Retina (tissue), 1 donor: ENCODE measurements at regions not wholly inside any gene's neighbourhood (a gene's known extent, or its start where the extent isn't known, plus 50 kb on each side); places are given as distances from the start of the nearest gene placed in this dataset.

Experiments used
- DNase-seq: peaks from one replicate; pipeline ENCODE4 v3.0.0-alpha.2; 2016

DNA sequence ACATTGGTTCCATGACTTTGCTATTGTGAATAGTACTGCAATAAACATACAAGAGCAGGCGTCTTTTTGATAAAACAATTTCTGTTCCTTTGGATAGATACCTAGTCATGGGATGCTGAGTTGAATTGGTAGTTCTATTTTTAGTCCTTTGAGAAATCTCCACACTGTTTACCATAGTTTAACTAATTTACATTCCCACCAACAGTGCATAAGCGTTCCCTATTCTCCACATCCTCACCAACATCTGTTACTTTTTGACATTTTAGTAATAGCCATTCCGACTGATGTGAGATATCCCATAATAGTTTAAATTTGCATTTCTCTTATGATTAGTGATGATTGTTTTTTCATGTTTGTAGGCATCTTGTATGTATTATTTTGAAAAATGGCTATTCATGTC lies 707.0 kb downstream of the SORCS1 start:
- DNase-seq, result no peak

DNA sequence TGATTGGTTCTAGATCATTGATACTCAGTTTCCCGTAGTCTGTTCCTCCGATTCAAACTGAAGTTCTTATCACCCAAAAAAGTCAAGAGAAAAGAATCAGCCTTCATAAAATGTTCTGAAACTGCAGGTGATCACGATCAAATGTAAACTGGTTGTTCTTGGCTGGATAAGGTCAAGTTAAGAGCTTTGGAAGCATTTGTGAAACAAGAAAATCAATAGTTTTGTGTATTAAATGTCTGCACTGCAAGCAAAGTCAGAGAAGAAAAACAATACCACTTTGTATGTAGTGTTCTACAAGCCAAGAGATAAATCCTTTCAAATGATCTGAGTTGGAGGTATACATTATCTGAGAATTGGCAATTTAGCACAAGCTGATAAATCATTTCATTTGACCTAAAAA lies 710.3 kb downstream of the SORCS1 start:
- no peak for DNase-seq

DNA sequence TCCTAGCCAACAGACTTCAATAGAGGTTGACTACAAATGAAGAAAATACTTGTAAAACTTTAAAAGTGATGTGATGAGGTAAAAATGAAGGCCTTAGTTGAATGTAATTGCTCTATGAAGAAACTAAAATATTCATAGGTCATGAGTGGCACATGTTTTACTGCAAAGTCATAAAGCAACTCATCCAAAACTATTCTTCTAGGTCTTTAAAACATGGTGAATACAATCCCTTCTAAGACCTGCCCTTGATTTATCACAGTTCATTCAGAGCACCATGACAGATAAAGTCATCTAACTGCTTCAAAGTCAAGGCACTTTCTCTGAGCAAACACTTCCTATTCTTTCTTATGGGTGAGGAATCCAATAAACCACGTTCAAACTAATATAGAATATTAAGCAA lies 713.5 kb downstream of the SORCS1 start:
- DNase-seq, result no peak

DNA sequence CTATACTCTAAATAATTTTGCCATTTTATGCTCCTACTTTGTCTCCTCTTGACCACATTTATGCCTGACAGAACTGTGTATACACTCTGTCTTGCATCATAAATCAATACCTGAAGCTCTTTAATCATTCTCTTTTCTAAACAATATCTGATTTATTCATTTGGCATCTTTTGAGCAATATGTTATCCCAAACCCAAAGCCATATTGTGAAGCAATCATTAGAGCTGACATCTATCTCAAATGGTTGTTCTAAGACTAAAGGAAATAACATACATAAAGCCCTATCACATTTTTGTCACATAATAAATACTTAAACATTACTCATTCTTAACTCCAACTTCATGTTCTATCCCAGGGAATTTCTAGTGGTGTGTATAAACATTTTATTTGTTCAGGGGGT lies 717.6 kb downstream of the SORCS1 start:
- no peak for DNase-seq

DNA sequence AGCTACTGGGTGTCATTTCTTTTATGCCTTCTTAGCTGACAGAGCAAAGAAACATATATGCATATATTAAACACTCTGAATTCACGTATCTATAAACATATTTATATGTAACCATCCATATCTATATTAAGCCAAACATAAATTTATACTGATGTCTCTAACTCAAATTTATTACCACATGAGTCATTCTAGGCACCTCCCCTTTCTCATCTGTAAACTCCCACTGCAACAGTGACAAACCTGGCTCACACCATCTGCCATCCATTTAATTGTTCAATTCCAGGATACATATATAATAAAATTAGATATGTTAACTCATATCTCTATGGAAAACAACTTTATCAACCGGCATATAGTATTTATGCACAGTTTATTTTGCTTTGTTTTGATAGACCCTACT lies 722.3 kb downstream of the SORCS1 start:
- no peak for DNase-seq

DNA sequence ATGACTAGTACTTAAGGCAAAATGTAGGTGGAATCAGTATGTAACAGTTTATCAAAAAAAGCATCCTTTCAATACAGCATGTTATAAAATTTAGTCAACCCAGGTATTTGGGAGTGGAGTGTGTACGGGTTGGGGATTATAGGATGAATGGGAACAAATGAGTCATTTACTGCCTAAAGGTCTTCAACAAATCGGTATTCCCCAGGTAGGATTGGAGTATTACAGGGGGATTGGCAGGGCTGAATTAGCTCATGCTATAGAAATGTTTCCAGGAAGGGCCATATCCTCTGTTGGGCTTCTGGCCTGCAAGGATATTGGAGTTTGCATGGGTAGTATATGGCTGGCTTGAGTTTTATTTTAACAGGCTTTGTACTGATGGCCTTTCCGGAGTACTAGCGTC lies 723.7 kb downstream of the SORCS1 start:
- no peak for DNase-seq

DNA sequence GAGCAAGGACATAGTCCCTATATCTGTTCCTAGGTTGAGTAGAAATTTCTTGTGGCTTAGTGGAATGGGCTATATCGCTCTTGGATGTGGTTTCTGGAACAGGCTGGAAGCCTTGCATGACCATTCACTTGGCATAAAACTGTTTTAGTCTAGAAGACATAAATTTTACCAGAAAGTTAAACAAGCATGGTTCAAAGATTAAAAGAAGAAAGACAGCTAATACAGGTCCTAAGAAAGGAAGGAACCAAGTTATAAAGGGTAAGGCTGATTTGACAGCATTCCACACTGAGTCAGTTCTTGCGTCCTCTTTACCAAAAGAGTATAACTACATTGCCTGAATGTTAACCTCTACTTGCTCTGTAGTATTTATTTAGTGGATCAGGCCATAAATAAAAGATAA lies 724.2 kb downstream of the SORCS1 start:
- no peak for DNase-seq

DNA sequence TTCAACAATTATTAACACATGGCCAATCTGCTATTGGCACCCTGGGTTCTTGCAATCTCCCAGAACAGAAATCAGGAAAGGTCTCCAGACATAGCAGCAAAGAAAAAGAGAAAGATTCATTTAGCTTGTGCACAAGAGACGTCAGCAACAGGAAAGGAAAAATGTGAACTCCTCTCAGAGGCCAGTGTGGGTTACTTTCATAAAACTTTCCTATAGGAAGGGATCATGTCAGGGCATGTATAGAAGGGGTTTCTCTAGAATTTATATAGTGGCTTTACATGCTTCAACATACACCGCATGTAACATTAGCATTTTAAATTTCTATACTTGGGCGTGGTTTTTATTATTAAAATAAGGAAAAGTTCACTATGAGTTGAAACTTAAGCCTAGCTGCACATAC lies 725.1 kb downstream of the SORCS1 start:
- DNase-seq, result no peak

- DNase-seq, result no peak
Measured at GRCh38 chr10:106438386-106438785, 726.1 kb downstream of the SORCS1 start.

DNA sequence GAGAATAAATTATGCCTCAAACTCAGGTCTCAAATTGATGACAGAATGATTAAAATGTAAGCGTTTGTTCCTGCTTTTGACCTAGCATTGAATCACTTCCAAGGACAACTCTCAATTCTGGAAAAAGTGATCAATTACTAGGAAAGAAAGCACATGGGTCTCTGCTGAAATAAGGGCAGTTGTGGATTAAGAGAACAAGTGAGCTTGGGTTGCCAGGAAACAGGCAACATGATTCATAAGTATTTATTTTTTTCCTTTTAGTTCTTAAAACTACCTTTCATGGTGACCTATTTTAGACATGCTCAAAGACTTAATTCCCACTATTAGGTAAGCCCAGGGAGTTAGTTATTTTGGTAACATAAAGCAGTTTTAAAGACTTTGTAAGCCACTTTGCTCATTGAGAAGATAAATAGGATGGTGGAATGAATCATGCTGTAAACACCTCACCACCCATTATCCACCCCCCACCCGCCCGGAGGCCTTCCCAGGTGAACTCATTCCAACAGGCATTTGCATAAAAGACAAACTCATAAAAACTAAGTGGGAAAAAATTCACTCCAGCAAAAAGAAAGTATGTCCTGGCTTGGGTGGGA lies 728.3 kb downstream of the SORCS1 start:
- DNase-seq, result no peak

- DNase-seq, result no peak
Measured at GRCh38 chr10:106435081-106435480, 729.4 kb downstream of the SORCS1 start.

DNA sequence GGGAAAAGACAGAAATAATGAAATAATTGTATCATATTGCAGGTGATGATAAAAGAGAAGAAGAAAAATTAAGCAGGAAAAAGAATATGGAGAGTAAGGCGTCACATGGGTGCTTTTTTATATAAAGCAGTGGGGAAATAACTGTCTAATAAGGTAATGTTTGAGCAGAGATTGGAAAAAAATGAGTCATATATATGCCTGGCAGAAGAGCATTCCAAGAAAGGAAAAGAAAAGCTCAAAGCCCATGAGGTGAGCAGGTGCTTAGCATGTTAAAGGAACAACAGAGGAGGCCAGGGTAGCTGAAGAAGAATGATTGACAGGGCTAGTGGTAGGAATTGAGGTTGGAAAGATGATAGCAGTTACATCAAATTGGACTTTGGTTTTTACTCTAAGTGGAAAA lies 739.5 kb downstream of the SORCS1 start:
- DNase-seq, result no peak

- no peak for DNase-seq
Measured at GRCh38 chr10:106424054-106424453, 740.5 kb downstream of the SORCS1 start.

DNA sequence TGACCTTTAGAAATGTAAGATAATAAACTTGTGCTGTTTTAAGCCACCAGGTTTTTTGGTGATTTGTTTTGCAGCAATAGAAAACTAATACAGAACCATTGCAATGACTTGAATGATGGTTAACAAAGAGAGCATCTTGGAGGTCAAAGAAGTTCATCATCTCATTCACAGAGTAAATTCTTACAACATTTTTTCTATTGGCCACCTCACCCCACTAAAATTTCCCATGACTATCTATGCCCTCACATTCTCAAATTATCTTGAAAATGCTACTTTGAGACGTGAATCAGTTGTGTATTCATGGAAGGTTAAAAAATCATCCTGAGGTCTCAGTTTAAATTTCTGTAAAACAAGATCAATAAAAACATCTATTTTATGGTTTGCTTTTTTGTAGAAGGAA lies 754.2 kb downstream of the SORCS1 start:
- DNase-seq, result no peak

DNA sequence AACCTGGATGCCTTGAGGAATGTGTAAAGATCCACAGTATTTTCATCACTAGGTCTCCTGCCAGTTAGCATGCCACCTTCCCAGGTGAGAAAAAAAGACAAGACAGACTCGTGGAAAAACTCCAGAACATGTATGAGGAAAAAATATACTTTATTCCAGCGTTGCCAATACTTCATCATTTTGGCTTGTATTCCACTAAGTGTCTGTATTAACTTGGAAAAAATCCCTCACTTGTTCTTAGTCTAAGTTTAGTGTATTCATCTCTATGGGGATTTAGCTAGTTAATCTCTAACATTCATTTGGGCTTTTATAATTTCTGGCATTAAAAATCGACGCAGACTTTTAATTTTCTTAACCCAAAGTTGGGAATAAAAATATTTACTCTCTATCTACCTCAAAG lies 759.4 kb downstream of the SORCS1 start:
- DNase-seq, result no peak

DNA sequence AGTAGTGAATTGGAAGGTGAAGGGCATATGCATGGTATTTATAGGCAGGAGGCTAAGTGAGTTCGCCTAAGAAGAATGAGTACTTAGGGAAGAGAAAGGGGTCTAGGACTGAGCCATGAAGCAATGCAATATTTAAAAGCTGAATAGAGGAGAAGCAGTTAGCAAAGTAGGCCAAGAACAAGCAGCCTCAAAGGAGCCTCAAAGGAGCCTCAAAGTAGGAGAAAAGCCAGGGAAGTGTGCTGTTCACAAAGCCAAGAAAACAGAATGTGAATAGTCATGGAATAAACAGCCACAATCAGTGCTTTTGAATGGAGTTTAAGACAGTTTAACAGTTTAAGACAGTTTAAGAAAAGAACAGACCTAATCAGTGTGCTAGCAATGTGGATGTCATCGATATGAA lies 762.0 kb downstream of the SORCS1 start:
- no peak for DNase-seq

DNA sequence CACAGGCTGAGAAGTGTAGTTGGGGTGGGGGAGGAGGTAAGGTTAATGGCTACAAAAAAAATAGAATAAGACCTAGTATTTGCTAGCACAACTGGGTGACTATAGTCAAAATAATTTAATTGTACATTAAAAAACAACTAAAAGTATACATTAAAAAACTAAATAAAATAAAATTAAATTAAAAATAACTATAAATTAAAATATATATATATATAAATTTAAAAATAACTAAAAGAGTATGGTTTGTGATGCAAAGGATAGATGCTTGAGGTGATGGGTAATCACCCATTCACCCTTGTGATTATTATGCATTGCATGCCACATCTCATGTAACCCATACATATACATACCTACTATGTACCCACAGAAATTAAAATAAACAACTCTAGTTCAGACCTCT lies 762.5 kb downstream of the SORCS1 start:
- no peak for DNase-seq

DNA sequence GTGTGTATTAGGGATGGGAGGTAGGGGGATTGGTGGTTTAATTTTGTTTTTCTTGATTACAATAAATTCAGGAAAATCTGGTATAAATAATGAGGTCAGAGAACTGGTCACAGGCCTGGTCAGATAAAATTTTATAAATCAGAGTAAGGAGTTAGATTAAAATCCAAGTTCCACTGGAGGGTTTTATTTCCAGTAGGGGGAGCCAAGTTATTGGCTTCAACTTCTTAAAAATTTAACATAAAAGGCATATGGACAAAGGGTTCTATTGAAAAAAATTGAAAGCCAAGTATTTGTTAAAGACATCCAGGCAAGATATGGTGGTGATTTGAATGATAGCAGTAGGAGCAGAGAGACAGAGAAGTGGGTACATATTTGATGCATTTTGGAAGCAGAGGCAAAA lies 763.3 kb downstream of the SORCS1 start:
- DNase-seq, result no peak

- no peak for DNase-seq
Measured at GRCh38 chr10:106399112-106399511, 765.4 kb downstream of the SORCS1 start.

GRCh38 chr10:106396192-106396591 lies 768.3 kb downstream of the SORCS1 start:
- DNase-seq, result no peak

DNA sequence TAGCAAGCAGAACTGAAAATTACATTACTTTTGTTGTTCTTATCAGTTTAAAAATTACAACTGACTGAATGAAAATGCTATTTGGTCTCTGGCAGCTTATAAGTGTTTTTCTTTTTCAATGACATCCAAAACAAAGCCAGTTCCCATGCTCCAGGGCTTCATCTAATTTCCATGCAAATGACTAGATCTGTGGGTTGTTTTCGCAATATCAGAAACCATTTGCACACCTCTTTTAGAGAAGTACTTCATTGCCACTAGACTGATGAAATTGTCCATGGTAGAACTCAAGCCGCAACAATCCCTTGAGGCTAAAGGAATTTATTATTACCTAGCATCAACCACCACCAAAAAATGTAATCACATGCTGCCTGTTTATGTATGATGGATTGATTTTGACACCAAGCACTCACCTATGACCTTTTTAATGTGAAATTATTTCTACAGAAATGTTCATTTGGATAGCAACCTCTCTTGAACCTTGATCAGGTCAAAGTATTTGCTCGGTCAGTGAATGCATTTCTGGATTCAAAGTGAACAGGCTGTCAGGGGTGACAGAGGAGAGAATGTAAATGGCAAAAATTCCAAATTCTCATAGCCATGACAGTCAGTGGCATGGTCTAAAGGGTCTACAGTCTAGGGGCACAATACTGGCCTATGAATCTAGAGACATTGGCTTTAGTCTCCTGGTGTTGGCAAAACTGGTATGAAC lies 769.3 kb downstream of the SORCS1 start:
- DNase-seq, result no peak

DNA sequence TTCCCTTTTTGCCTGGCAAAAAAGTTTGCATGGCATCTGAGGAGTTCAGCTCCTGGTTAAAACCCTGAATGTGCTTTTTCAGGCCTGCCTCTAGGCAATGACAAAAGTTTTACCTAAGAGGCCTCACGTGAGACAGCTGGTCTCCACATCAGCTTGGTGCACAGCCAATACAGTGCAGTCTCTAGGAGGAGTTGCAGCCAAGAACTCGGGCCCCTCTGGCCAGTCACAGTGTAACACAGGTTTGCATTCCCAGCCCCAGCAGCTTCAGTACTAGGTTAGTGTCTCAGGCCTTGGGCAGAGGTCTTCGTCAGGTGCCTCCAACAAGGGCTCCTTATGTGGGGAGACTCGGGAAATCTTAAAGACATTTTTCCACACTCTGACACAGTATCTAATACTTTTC lies 771.7 kb downstream of the SORCS1 start:
- DNase-seq, result no peak

GRCh38 chr10:106387063-106387462 lies 777.4 kb downstream of the SORCS1 start:
- DNase-seq, result no peak

DNA sequence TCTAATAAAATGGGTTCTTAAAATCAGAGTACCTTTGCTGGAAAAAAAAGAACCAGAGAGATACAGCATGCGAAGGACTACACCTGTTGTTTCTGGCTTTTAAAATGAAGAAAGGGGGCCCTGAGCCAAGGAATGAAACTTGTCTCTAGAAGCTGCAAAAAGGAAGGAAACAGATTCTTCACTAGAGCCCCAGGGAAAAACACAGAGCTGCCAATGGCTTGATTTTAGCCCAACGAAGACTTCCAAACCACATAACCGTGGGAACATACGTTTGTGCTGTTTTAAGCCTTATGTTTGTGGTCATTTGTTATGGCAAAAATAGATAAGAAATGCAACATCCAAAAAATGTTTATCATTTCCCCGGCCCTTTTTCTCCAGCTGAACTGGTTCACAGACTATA lies 780.0 kb downstream of the SORCS1 start:
- no peak for DNase-seq

- DNase-seq, result no peak
Measured at GRCh38 chr10:106380706-106381105, 783.8 kb downstream of the SORCS1 start.
